Heart left ventricle (tissue), 13 donors: ENCODE measurements at regions not wholly inside any gene's neighbourhood (a gene's known extent, or its start where the extent isn't known, plus 50 kb on each side); places are given as distances from the start of the nearest gene placed in this dataset.

Experiments used
- CTCF ChIP-seq, 12 donors: fragments of 200-600 bp; sonication (generic) in 4 of 12; IDR thresholded peaks; one replicate each; pipeline versions ENCODE4 v1.5.0 to v1.8.0; 2018 to 2022; ENCODE audit warnings: antibody characterized with exemption in 12 of 12, mild to moderate bottlenecking in 5 of 12
- POLR2A ChIP-seq, 2 donors: fragments of 450-650 bp; IDR thresholded peaks; one replicate each; pipeline ENCODE4 v1.6.1; 2017; ENCODE audit warnings: antibody characterized with exemption in 2 of 2, mild to moderate bottlenecking in 2 of 2, moderate library complexity in 2 of 2
- donor health status: ischemic (EF 13 %, LVEDD 7.1; RV severe dilation, severe dysfunction).
- donor health status: DM: no; HTN: yes; CAD: no.
- donor health status: DM: no; HTN: no; CAD: no.
- donor health status: ischemic (EF 25% LVEDD 6.9; RV normal size, moderate dysfunction).
- donor health status: ischemic (EF 25% LVEDD 5.7; RV mildly dilated, moderate dysfunction).
- donor health status: ischemic (EF 35%, LVEDD 5.7; RV mildly dilated, moderate dysfunction).
- donor health status: nonischemic (EF 11% LVEDD 7.7; RV severe dilation, severe dysfunction).
- donor health status: DM: yes; HTN: yes; CAD: no.
- donor health status: PGD.
- donor health status: ischemic (EF 29% LVEDD 5.4; RV normal size, mild dysfunction).
- donor health status: nonischemic (EF 23%, LVEDD 6.1; RV moderate dilation, normal function).

GRCh38 chr4:166274136-166274761 lies 401.2 kb downstream of the TLL1 start:
- TF ChIP-seq POLR2A (IDR thresholded peaks at IDR 0.05) = no peak
- TF ChIP-seq CTCF (IDR thresholded peaks at IDR 0.05) = no peak
